HEK293T (cell line): ENCODE measurements at regions not wholly inside any gene's neighbourhood (a gene's known extent, or its start where the extent isn't known, plus 50 kb on each side); places are given as distances from the start of the nearest gene placed in this dataset.

Source experiments
- ARNT ChIP-seq: fragments of 450-650 bp; IDR thresholded peaks from 2 replicates; pipeline ENCODE4 v1.6.1; 2017; ENCODE audit warnings: mild to moderate bottlenecking
- BHLHE40 ChIP-seq: fragments of 450-650 bp; IDR thresholded peaks from 2 replicates; pipeline ENCODE4 v1.6.1; 2016; ENCODE audit warnings: mild to moderate bottlenecking, moderate library complexity, borderline replicate concordance
- FOXA1 ChIP-seq: fragments of 450-650 bp; IDR thresholded peaks from 2 replicates; pipeline ENCODE4 v1.6.1; 2016; ENCODE audit warnings: mild to moderate bottlenecking
- NFRKB ChIP-seq: fragments of 450-650 bp; IDR thresholded peaks from 2 replicates; pipeline ENCODE4 v1.6.1; 2016; ENCODE audit warnings: mild to moderate bottlenecking, moderate library complexity
- SP1 ChIP-seq: fragments of 450-650 bp; IDR thresholded peaks from 2 replicates; pipeline ENCODE4 v1.6.1; 2017
- SUZ12 ChIP-seq: fragments of 450-650 bp; IDR thresholded peaks from 2 replicates; pipeline ENCODE4 v1.6.1; 2016; ENCODE audit warnings: mild to moderate bottlenecking
- TARDBP ChIP-seq: fragments of 450-650 bp; IDR thresholded peaks from 2 replicates; pipeline ENCODE4 v1.6.1; 2016
- ZNF384 ChIP-seq: fragments of 450-650 bp; IDR thresholded peaks from 2 replicates; pipeline ENCODE4 v1.6.1; 2016

DNA sequence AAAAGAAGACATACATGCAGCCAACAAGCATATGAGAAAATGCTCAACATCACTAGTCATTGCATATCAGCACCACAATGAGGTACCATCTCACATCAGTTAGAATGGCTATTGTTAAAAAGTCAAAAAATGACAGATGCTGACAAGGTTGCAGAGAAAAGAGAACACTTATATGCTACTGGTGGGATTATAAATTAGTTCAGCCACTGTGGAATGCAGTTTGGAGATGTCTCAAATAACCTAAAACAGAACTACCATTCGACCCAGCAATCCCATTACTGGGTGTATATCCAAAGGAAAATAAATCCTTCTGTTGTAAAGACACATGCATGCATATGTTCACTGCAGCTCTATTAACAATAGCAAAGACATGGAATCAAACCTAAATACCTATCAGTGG, 238.4 kb downstream of the KCNC2 start:
- no peak for TF ChIP-seq SP1
- TF ChIP-seq ARNT = no peak
- TF ChIP-seq FOXA1 = no peak
- TF ChIP-seq BHLHE40 = no peak
- no peak for TF ChIP-seq TARDBP
- no peak for TF ChIP-seq SUZ12
- TF ChIP-seq NFRKB = no peak
- no peak for TF ChIP-seq ZNF384
